SK-N-SH (cell line): ENCODE measurements at regions not wholly inside any gene's neighbourhood (a gene's known extent, or its start where the extent isn't known, plus 50 kb on each side); places are given as distances from the start of the nearest gene placed in this dataset.
"Not testable (repeated sequence)": the region's sequence is repeated elsewhere in the genome, so short reads cannot be mapped to it uniquely, and the experiment has no call there.

Source experiments
- EZH2phosphoT487 ChIP-seq: fragments of 200-600 bp; sonication (generic); IDR thresholded peaks from 2 replicates; pipeline ENCODE4 v1.6.1; 2017; ENCODE audit warnings: low read depth, mixed run types, mild to moderate bottlenecking, antibody characterized with exemption, moderate library complexity, borderline replicate concordance
- FOSL2 ChIP-seq: IDR thresholded peaks from 2 replicates; pipeline ENCODE4 v1.4.0; 2012; ENCODE audit warnings: low read depth, mild to moderate bottlenecking, moderate library complexity, borderline replicate concordance
- GABPA ChIP-seq: IDR thresholded peaks from 2 replicates; pipeline ENCODE4 v1.4.0; 2012; ENCODE audit warnings: low read depth, mild to moderate bottlenecking
- NFIC ChIP-seq: IDR thresholded peaks from 2 replicates; pipeline ENCODE4 v1.4.0; 2012; ENCODE audit warnings: borderline replicate concordance
- POLR2AphosphoS5 ChIP-seq: IDR thresholded peaks from 2 replicates; pipeline ENCODE4 v1.6.1; 2012; ENCODE audit warnings: low read depth, low read length
- RAD21 ChIP-seq: IDR thresholded peaks from 2 replicates; pipeline ENCODE4 v1.6.1; 2012; ENCODE audit warnings: mild to moderate bottlenecking, low read length
- RCOR1 ChIP-seq: fragments of 150-350 bp; IDR thresholded peaks from 2 replicates; pipeline ENCODE4 v1.6.1; 2017; ENCODE audit warnings: antibody characterized with exemption, low read length
- RXRA ChIP-seq: IDR thresholded peaks from 2 replicates; pipeline ENCODE4 v1.4.0; 2012; ENCODE audit warnings: low read depth, mild to moderate bottlenecking, borderline replicate concordance
- SIN3A ChIP-seq: IDR thresholded peaks from 2 replicates; pipeline ENCODE4 v1.6.1; 2012; ENCODE audit warnings: low read depth, mild to moderate bottlenecking, low read length, moderate library complexity, borderline replicate concordance
- TF ChIP-seq, protein P1 (sequence below): IDR thresholded peaks from 2 replicates; pipeline ENCODE4 v1.4.0; 2012; ENCODE audit warnings: low read depth
- TF ChIP-seq, protein P2 (sequence below): fragments of 200-600 bp; sonication (generic); IDR thresholded peaks from 2 replicates; pipeline ENCODE4 v1.6.1; 2017; ENCODE audit warnings: antibody characterized with exemption, mild to moderate bottlenecking, moderate library complexity
- TF ChIP-seq, protein P3 (sequence below): IDR thresholded peaks from 2 replicates; pipeline ENCODE4 v1.6.1; 2012; ENCODE audit warnings: mild to moderate bottlenecking, low read depth, low read length, moderate library complexity
- TF ChIP-seq, protein P4 (sequence below): IDR thresholded peaks from 2 replicates; pipeline ENCODE4 v1.4.0; 2012; ENCODE audit warnings: low read depth, borderline replicate concordance

DNA sequence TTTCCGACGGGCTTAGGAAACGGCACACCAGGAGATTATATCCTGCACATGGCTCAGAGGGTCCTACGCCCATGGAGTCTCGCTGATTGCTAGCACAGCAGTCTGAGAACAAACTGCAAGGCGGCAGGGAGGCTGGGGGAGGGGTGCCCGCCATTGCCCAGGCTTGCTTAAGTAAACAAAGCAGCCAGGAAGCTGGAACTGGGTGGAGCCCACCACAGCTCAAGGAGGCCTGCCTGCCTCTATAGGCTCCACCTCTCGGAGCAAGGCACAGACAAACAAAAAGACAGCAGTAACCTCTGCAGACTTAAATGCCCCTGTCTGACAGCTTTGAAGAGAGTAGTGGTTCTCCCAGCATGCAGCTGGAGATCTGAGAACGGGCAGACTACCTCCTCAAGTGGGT, 722.6 kb downstream of the BRINP3 start:
- TF ChIP-seq POLR2AphosphoS5, RXRA, RAD21, NFIC, RCOR1, GABPA, SIN3A, FOSL2, EZH2phosphoT487: not testable (repeated sequence)
- TF ChIP-seq, protein P1, sequence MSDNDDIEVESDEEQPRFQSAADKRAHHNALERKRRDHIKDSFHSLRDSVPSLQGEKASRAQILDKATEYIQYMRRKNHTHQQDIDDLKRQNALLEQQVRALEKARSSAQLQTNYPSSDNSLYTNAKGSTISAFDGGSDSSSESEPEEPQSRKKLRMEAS: not testable (repeated sequence)
- TF ChIP-seq, protein P2, sequence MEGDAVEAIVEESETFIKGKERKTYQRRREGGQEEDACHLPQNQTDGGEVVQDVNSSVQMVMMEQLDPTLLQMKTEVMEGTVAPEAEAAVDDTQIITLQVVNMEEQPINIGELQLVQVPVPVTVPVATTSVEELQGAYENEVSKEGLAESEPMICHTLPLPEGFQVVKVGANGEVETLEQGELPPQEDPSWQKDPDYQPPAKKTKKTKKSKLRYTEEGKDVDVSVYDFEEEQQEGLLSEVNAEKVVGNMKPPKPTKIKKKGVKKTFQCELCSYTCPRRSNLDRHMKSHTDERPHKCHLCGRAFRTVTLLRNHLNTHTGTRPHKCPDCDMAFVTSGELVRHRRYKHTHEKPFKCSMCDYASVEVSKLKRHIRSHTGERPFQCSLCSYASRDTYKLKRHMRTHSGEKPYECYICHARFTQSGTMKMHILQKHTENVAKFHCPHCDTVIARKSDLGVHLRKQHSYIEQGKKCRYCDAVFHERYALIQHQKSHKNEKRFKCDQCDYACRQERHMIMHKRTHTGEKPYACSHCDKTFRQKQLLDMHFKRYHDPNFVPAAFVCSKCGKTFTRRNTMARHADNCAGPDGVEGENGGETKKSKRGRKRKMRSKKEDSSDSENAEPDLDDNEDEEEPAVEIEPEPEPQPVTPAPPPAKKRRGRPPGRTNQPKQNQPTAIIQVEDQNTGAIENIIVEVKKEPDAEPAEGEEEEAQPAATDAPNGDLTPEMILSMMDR: not testable (repeated sequence)
- TF ChIP-seq, protein P3, sequence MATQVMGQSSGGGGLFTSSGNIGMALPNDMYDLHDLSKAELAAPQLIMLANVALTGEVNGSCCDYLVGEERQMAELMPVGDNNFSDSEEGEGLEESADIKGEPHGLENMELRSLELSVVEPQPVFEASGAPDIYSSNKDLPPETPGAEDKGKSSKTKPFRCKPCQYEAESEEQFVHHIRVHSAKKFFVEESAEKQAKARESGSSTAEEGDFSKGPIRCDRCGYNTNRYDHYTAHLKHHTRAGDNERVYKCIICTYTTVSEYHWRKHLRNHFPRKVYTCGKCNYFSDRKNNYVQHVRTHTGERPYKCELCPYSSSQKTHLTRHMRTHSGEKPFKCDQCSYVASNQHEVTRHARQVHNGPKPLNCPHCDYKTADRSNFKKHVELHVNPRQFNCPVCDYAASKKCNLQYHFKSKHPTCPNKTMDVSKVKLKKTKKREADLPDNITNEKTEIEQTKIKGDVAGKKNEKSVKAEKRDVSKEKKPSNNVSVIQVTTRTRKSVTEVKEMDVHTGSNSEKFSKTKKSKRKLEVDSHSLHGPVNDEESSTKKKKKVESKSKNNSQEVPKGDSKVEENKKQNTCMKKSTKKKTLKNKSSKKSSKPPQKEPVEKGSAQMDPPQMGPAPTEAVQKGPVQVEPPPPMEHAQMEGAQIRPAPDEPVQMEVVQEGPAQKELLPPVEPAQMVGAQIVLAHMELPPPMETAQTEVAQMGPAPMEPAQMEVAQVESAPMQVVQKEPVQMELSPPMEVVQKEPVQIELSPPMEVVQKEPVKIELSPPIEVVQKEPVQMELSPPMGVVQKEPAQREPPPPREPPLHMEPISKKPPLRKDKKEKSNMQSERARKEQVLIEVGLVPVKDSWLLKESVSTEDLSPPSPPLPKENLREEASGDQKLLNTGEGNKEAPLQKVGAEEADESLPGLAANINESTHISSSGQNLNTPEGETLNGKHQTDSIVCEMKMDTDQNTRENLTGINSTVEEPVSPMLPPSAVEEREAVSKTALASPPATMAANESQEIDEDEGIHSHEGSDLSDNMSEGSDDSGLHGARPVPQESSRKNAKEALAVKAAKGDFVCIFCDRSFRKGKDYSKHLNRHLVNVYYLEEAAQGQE: not testable (repeated sequence)
- TF ChIP-seq, protein P4, sequence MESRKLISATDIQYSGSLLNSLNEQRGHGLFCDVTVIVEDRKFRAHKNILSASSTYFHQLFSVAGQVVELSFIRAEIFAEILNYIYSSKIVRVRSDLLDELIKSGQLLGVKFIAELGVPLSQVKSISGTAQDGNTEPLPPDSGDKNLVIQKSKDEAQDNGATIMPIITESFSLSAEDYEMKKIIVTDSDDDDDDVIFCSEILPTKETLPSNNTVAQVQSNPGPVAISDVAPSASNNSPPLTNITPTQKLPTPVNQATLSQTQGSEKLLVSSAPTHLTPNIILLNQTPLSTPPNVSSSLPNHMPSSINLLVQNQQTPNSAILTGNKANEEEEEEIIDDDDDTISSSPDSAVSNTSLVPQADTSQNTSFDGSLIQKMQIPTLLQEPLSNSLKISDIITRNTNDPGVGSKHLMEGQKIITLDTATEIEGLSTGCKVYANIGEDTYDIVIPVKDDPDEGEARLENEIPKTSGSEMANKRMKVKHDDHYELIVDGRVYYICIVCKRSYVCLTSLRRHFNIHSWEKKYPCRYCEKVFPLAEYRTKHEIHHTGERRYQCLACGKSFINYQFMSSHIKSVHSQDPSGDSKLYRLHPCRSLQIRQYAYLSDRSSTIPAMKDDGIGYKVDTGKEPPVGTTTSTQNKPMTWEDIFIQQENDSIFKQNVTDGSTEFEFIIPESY: not testable (repeated sequence)
